MM.1S (cell line): ENCODE measurements at regions not wholly inside any gene's neighbourhood (a gene's known extent, or its start where the extent isn't known, plus 50 kb on each side); places are given as distances from the start of the nearest gene placed in this dataset.

Experiments
- DNase-seq: peaks from one replicate; pipeline ENCODE4 v3.0.0-alpha.2; 2015
- H2AFZ ChIP-seq: fragments of 300-600 bp; sonication (generic); 2 replicates; pipeline ENCODE4 v1.6.0; 2016; ENCODE audit warnings: antibody characterized with exemption, low read length
- H3F3A ChIP-seq: fragments of 300-600 bp; sonication (generic); 2 replicates; pipeline ENCODE4 v1.6.1; 2016; ENCODE audit warnings: mild to moderate bottlenecking, antibody characterized with exemption, low read length, moderate library complexity, mixed read lengths; ENCODE audit not compliant: insufficient read depth
- H3K27ac ChIP-seq: fragments of 300-600 bp; sonication (generic); 2 replicates; pipeline ENCODE4 v1.5.1; 2016; ENCODE audit warnings: mild to moderate bottlenecking, low read length
- H3K27me3 ChIP-seq: fragments of 300-600 bp; sonication (generic); replicated peaks from 2 replicates; pipeline ENCODE4 v1.6.0; 2016; ENCODE audit warnings: low read length; ENCODE audit not compliant: insufficient read depth
- H3K36me3 ChIP-seq: fragments of 300-600 bp; sonication (generic); replicated peaks from 2 replicates; pipeline ENCODE4 v1.6.1; 2016; ENCODE audit warnings: mild to moderate bottlenecking, low read length, mixed read lengths; ENCODE audit not compliant: insufficient read depth
- H3K4me1 ChIP-seq: fragments of 300-600 bp; sonication (generic); 2 replicates; pipeline ENCODE4 v1.6.1; 2016; ENCODE audit warnings: low read length, mixed read lengths
- H3K4me2 ChIP-seq: fragments of 300-600 bp; sonication (generic); 2 replicates; pipeline ENCODE4 v1.6.0; 2016; ENCODE audit warnings: low read depth, low read length
- H3K4me3 ChIP-seq: fragments of 300-600 bp; sonication (generic); 2 replicates; pipeline ENCODE4 v1.5.1; 2016; ENCODE audit warnings: low read length, mixed read lengths
- H3K79me2 ChIP-seq: fragments of 300-600 bp; sonication (generic); 2 replicates; pipeline ENCODE4 v1.6.1; 2016; ENCODE audit warnings: mixed run types, low read length, mixed read lengths
- H3K9ac ChIP-seq: fragments of 300-600 bp; sonication (generic); 2 replicates; pipeline ENCODE4 v1.6.1; 2016; ENCODE audit warnings: low read length, mixed read lengths
- H3K9me2 ChIP-seq: fragments of 300-600 bp; sonication (generic); replicated peaks from 2 replicates; pipeline ENCODE4 v1.6.1; 2016; ENCODE audit warnings: mild to moderate bottlenecking, low read length, mixed read lengths; ENCODE audit not compliant: insufficient read depth
- H3K9me3 ChIP-seq: fragments of 300-600 bp; sonication (generic); replicated peaks from 2 replicates; pipeline ENCODE4 v1.6.1; 2016; ENCODE audit warnings: mild to moderate bottlenecking, low read length, mixed read lengths; ENCODE audit not compliant: insufficient read depth
- H4K20me1 ChIP-seq: fragments of 300-600 bp; sonication (generic); 2 replicates; pipeline ENCODE4 v1.6.1; 2016; ENCODE audit warnings: mild to moderate bottlenecking, low read length, moderate library complexity, mixed read lengths; ENCODE audit not compliant: insufficient read depth
- CTCF ChIP-seq: fragments of 300-600 bp; sonication (generic); IDR thresholded peaks from 2 replicates; pipeline ENCODE4 v1.5.1; 2016; ENCODE audit warnings: antibody characterized with exemption, low read length, mixed read lengths
- EZH2 ChIP-seq: fragments of 300-600 bp; sonication (generic); optimal IDR thresholded peaks from 2 replicates; pipeline ENCODE3; 2017; ENCODE audit warnings: low read depth, mild to moderate bottlenecking, antibody characterized with exemption, low read length, mixed read lengths
- EZH2phosphoT487 ChIP-seq: fragments of 300-600 bp; sonication (generic); IDR thresholded peaks from 2 replicates; pipeline ENCODE4 v1.6.1; 2018; ENCODE audit warnings: antibody characterized with exemption, low read length

DNA sequence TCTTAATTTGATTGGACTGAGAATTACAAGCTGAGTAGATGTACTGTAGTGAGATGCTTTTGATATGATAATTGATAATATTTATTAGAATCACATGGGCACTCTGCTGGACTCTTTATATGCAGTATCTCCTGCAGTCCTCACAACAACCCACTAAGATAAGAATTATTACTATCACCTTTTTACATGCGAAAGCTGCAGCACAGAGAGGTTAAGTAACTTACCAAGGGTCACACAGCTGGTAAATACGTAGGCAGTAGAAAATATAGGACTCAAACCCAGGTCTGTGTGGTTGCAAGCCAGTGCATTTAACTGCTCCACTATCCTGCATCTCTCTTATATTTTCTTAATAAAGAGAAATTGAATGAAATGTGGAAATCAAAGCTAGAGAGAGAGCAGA lies 392.8 kb upstream of the RORA start:
- Histone ChIP-seq H2AFZ (no peak overlapping the region), H3K36me3 (no peaks in the 10 kb centered on the region), H3K4me2 (no peak overlapping the region), H3K79me2 (no peaks in the 10 kb centered on the region), H3K27me3 (no peaks in the 10 kb centered on the region), H3K9me3 (no peaks in the 10 kb centered on the region), H3K4me3 (no peak overlapping the region), H3K9me2 (no peaks in the 10 kb centered on the region), H4K20me1 (no peaks in the 10 kb centered on the region), H3K27ac (no peak overlapping the region), H3K9ac (no peak overlapping the region), H3F3A (no peaks in the 10 kb centered on the region), H3K4me1 (no peaks in the 10 kb centered on the region)
- TF ChIP-seq EZH2phosphoT487 (no peak), EZH2 (no peak), CTCF (no peak)
- no peak for DNase-seq

- H3F3A ChIP-seq, result no peaks in the 10 kb centered on the region
- H3K4me2 ChIP-seq, result no peak overlapping the region
- no peaks in the 10 kb centered on the region for H3K79me2 ChIP-seq
- no peak for TF ChIP-seq EZH2phosphoT487
- TF ChIP-seq EZH2, result no peak
- peak; percentile 79 for TF ChIP-seq CTCF
- H3K27me3 ChIP-seq, result no peaks in the 10 kb centered on the region
- peak; percentile 41 for DNase-seq
- H2AFZ ChIP-seq, result no peak overlapping the region
- no peaks in the 10 kb centered on the region for H3K4me1 ChIP-seq
- H4K20me1 ChIP-seq, result no peaks in the 10 kb centered on the region
- no peaks in the 10 kb centered on the region for H3K9me3 ChIP-seq
- H3K9me2 ChIP-seq, result no peaks in the 10 kb centered on the region
- no peak overlapping the region for H3K4me3 ChIP-seq
- H3K9ac ChIP-seq, result no peak overlapping the region
- H3K36me3 ChIP-seq, result no peaks in the 10 kb centered on the region
- H3K27ac ChIP-seq, result no peak overlapping the region
Observed at GRCh38 chr15:61621146-61621545, 392.0 kb upstream of the RORA start.

- H3K4me3 ChIP-seq, result no peak overlapping the region
- no peak overlapping the region for H3K27ac ChIP-seq
- DNase-seq, result no peak
- H2AFZ ChIP-seq, result no peak overlapping the region
- no peaks in the 10 kb centered on the region for H3K79me2 ChIP-seq
- H3K27me3 ChIP-seq, result no peaks in the 10 kb centered on the region
- H3K36me3 ChIP-seq, result no peaks in the 10 kb centered on the region
- no peaks in the 10 kb centered on the region for H3K4me1 ChIP-seq
- H3K9me2 ChIP-seq, result no peaks in the 10 kb centered on the region
- no peaks in the 10 kb centered on the region for H4K20me1 ChIP-seq
- no peak overlapping the region for H3K9ac ChIP-seq
- H3K9me3 ChIP-seq, result no peaks in the 10 kb centered on the region
- H3F3A ChIP-seq, result no peaks in the 10 kb centered on the region
- no peak for TF ChIP-seq EZH2phosphoT487
- TF ChIP-seq EZH2, result no peak
- no peak for TF ChIP-seq CTCF
- H3K4me2 ChIP-seq, result no peak overlapping the region
Observed at GRCh38 chr15:61620151-61620550, 391.0 kb upstream of the RORA start.
